HG02571 (cell line): ENCODE measurements at regions not wholly inside any gene's neighbourhood (a gene's known extent, or its start where the extent isn't known, plus 50 kb on each side); places are given as distances from the start of the nearest gene placed in this dataset.

Experiments
- ATAC-seq: cut with Tn5 transposase; IDR thresholded peaks from one replicate; pipeline ENCODE4 v1.9.1; 2021; ENCODE audit warnings: mild to moderate bottlenecking, moderate library complexity; ENCODE audit not compliant: unreplicated experiment

DNA sequence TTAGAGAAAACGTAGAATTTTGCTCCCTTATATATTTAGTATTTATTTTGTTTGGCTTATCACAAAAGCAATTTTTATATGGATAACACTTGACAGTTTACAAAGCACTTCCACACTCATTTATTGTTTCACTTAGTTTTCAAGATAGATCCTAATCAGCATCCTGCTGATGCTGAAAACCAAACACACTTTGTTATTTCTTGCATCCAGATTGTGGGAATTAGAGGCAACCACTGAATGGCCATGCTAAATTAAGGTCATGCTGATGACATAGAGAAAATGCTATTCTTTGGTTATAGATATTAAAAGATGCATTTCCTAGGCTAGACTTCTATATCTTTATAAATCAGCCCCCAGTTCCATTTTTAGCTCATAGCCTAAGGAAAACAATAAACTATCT is 474.1 kb upstream of the KCNMB2 start:
- ATAC-seq, result no peak

DNA sequence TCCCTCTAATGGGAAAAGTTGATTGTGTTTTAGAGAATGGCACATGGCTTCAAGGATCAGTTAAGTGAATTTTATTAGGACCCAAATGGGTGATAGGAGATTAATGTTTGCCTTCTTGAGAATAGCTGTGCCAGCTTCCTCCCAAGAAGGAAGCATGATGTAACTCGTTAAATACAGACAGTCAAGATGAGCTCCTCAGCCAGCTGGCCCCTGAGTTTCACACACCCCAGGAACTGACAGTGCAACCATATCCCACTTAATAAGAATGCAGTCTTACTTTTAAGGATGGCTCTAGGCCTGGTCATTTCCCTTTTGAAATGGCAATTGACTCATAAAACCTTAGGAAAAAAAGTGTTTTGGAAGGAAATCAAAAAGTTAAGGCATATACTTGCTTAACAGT is 472.8 kb upstream of the KCNMB2 start:
- no peak for ATAC-seq

DNA sequence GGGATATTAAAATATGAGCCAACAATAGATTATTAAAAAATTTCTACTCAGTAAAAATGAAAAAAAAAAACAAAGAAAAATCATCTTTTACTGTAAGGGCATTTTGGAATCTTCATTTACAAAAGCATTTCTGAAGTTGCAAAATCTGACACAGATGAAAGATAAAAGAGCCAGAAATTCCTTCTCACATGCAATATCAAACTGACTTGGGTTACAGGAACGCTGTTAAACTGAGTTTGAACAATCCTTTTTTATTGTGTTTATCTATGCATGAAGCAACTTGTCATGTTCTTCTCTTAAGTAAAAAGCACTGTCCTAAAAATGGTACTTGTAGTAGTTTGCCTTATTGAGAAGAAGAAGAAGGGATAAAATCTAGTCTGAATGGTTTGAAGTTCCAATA is 468.5 kb upstream of the KCNMB2 start:
- ATAC-seq, result no peak

DNA sequence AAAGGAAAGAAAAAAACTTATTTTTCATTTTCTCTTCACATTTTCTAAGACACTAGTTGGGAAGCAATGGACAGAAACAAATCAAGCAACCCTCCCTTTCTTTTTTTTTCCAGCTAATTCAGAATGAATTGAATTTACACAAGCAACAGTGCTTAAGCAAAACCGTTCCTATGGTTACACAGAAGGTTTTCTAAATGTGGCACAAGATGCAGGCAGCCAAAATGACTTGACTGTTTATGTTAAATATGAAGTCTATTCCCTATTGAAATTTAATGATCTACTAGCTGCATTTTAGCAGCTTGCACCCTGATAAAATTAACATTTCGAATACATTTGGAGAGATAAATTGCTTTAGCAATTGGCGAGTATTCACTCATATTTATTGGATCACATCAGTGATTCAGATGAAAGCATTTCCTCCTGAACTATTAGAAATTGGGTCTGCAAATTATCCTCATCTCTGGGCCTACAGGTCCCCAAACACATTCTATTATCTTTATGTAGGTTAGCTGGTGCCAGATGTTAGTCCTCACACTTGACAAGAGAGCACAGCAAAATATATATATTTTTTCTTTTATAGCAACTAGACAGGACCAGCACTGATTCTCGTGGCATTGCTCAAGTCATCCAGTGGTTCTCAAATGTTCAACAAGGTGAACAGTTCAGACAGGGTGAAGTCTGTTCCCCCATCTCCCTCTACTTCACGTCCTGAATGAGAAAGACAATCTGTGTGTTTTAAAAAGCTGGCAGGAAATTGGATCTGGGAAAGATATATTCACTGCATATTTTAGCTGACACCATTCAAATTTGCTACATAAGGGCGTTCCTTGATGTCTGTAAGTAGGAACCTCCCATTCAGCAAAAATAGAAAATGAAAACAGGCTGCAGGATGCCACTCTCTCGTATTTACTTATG is 463.6 kb upstream of the KCNMB2 start:
- ATAC-seq, result no peak

DNA sequence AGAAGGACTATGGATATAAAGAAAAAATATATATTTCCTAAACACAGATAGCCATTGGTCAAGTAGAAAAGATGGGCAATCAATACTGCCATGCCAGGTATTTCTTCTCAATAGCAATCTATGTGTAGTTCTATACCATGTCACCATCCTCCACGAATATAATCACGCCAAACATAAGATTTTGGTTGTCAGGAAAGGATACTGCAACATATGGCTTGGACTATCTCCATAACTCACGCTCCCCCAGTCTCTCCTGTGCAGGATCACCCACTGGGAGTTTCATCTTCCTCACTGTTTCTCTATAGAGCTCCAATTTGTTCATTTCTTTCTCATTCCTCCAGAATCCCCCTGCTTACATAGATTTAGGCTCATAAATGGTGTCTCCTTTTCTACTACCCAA is 462.9 kb upstream of the KCNMB2 start:
- ATAC-seq, result no peak

DNA sequence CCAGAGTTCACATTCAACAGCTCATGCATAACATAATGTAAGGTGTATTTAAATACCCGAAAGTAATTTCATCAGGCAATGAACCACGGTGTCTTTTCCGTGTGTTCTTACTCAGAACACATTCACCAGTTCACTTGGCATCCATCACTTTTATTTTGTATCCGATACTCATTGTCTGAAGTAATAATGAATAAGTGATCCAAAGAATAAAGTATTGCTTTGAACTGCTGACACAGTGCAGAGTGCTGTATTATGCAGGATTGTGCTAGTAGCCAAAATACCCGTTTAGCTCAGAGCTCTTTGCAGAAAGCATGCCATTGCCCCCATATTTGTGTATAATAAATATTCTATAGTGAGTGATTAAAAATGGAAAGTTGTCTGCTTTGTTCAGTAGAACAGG is 460.9 kb upstream of the KCNMB2 start:
- ATAC-seq, result no peak

DNA sequence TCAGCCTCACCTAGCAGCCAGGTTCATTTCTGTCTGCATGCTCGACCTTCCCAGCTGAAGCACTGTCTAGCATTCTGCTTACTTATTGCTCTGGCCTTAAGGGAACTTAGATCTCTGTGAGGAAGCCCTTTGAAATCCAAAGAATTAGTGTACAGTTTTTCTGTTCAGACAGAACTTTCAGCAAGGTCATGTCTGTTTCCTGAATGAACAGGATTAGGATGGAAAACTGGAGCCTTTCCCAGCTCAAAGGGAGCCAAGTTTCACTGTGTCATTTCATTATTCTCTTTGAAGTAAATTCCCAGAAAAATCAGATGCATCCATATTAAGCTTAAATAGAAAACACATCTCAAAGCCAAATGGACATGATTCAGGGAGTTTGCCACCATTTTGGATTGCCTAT is 457.3 kb upstream of the KCNMB2 start:
- ATAC-seq, result no peak

DNA sequence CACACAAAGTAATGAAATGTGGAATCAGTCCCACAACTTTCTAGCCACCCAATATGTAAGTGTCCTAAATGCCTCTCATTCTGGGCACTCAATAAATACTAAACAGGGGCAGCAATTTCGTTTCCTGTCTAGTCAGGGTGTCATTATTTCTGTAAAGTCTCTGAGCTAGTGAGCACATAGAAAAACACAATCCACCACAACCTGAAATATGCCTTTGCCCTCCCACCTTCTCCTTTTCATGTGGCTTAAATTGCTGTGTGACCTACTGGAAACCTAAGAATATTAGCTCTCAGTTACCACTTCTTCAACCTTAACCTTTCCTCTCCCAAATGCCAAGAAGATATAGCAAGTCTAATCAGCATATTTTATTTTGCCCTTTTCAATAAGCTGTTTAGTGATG is 456.3 kb upstream of the KCNMB2 start:
- no peak for ATAC-seq

DNA sequence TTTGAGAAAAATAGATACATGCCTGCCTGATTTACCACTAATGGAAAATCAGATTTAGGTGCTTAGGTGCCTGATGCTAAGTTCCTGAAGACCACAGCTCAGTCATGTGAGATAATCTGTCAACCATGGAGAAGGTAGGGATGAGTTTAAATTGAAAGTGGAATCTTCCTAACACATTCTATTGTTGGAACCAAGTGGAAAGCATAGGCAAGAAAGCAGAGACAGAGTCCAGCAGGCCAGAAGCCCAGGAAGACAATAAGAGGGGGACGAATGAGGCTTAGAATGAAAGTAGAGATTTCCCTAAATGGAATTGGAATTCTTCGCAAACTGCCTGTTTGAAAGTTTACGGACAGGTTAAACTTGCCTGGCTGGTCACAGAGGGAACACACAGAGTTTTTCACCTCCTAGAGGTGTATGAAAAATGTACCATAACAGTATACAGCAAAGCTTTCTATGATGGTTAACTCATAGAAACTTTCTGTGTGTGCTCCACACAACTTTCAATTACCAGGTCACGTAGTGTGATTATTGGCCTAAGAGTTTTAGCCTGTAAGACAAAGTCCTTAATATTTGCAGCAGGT is 453.8 kb upstream of the KCNMB2 start:
- ATAC-seq, result no peak

DNA sequence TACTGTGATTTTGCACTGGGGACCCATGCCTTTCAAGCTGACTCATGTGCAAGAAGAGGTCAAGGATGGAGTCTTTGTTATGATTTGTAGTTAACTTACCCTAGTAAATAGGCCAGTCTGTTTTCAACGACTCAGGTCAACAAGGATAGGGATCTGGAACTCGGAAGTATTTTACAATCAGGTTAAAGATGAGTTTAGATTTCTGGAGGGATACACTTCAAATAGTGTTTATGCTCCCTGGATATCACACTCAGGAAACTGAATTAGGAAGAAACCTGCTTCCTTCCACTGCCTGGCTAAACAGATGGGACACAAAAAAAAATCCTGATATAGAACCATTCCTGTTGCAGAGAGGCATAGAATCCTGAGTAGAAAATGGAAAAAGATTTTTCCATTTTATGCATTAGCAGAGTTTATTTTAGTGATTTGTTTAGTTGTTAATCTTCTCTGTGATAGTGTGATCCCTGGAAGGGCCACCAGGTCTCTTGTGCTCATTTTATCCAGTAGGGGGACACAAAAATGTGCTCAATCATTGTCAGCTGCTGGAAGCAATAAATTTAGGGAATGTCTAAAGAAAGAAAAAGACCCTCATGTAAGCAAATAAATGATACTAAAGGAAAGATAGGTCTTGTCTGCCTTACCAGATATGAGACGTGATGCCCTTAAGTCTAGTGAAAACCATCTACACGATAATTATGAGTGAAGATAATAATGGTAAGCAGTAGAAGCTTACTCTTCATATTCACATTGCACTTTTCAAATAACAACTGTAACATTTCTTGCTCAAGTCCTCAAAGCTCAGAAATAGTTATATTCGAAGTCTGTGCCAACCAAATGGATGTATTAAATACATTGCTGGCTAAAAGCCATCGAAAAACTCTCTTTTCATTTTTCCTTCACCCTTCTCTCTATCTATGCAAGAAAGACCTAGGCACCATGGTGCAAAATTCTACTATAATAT is 452.1 kb upstream of the KCNMB2 start:
- ATAC-seq, result no peak

DNA sequence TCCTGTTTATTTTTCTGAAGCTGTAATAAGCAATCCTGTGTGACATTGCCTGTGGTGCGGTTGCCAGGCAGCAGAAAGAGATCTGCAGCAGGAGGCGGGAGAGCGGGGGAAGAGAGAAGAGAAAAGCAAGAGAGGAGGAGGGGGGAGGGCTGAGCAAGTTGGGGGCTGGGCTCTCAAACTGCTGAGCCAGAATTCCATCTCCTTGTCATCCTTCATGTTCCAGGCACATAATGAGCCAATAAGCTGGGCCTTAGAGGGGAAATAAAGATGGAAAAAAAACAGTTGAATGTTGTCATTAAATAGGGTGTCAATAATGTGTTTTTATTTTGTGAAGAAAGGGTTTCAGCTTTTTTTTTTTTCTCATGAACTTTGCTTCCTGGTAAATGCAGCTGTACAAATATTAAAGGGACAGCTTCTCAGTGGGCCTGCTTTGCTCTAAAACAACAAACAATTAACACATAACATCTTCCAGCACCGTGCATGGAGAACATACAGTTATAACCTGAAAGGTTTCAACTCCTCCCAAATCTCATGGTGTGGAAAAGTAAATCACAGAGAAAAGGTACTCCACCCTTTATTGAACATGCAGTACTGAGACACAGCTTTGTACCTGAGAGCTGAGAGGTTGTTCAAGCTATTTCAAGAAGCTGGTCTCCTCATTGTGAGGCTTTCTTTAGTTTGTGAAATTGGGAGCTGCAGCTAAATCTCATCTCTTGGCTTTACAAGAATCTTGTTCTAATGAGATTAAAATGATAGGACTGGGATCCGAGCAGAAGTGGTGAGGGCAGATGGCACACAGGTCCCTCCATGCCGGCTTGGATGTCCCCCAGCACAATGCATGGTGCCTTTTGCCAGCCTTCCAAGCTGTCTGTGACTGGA is 451.1 kb upstream of the KCNMB2 start:
- ATAC-seq, result no peak

DNA sequence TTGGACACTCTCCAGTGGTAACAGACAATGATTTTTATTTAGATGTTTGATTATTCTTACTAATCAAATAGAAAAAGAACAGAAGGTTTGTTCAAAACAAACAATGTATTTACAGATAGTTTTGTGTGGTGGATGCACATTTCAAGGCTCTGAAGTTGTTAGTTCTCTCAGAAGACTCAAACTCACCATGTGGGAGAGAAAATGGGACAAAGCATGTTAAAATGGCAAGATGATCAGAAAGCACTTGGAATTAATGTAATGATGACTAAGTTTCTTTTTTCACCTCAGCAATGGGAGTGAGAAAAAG is 450.5 kb upstream of the KCNMB2 start:
- no peak for ATAC-seq

DNA sequence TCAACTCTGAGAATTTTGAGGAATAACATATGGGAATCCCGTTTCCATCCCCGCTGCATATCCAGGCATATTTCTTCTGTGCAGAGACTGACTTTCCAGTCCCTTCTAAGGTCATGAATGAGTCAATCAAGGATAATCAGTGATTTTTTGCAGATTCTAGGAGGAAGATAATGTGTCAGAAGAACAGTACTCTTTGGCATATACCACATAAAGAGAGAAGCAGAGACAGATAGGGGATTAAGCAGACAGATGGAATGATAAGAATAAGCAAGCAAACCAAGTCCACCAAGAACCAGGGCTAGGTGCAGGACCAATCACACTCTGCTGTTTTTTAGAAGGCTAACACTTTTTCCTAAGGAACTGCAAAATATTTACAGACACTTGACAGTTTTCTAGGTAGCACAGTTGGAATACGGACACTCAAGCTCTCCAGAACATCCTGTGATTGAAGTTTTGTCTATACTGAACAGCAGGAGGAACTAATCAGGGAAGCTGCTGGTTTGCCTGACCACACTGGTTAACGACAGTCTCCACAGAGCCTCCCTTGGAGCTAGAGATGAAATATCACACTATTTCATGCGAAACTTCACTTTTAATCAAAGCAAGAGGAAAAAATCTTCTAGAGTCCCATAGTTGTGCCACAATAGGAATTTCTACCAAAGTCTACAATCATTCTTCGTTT is 450.0 kb upstream of the KCNMB2 start:
- no peak for ATAC-seq

DNA sequence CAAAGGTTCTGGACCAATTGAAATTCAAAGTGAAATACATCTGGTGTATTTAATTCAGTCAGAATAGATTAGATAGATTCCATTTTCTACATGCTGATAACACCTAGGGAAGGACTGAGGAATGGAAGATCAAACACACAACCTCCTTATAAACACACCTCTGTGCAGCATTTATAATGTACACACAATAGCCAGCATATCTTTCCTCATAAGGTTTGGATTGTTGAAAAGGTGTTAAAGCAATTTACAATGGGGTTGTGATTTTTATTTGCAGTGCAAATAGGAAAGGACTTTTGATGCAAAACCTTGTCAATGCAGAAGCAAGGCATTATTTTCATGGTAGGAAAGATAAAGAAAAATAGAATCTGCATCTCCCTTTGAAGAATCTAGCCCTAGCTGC is 448.9 kb upstream of the KCNMB2 start:
- ATAC-seq, result no peak

DNA sequence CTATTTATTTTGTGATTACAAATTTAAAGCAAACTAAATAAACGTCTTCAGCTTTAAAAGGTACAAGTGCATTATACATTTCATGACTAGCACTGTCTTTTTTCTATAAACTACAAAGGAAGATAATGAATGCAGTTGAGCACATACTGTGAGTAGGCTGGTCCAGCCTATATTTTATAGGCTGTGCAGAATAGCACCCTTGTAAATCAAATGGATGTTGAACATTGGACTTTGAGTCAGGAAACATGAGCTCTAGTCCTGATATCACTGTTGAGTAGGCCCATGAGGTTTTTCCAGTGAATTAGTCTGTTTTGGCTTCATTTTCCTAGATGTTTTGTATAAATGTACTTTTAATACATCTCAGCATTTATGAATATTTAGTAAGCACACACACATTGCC is 447.3 kb upstream of the KCNMB2 start:
- ATAC-seq, result no peak

DNA sequence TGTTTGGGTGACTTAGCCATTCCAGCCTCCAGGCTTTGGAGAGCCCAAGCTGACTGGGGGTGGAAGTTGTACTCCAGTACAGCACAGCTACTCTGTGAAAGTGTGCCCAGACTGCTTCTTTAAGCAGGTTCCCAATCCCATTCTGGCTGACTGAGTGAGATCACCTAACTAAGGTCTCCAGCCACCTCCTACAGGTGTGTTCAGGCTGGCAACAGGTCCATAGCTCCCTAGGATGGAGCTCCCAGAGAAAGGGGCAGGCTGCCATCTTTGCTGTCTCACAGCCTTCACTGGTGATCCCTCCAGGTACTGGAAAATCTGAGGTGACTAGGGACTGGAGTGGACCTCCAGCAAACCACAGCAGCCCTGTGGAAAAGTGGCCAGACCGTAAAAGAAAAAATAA is 445.3 kb upstream of the KCNMB2 start:
- ATAC-seq, result no peak

DNA sequence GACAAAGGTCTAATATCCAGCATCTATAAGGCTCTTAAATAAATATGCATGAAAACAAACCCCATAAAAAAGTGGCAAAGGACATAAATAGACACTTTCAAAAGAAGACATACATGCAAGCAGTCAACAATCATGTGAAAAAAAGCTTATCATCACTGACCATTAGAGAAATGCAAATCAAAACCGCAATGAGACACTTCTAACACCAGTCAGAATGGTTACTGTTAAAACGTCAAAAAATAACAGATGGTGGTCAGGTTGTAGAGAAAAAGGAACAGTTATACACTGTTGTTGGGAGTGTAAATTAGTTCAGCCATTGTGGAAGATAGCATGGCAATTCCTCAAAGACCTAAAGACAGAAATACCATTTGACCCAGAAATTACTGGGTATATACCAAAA is 440.7 kb upstream of the KCNMB2 start:
- ATAC-seq, result no peak

DNA sequence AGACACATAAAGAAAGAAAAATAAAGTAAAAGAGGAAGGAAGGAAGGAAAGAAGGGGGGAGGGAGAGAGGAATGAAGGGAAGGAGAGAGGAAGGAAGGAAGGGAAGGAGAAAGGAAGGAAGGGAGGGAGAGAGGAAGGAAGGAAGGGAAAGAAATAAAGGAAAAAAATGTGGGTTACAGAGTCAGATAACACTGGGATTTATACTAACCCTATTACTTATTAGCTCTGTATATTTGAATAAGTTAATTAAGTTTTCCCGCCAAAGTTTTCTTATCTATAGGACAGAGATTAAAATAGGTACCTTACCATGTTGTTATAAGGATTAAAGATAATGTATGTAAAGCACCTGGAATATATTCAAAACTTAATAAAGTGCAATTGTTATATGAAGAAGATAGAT is 439.3 kb upstream of the KCNMB2 start:
- ATAC-seq, result no peak

DNA sequence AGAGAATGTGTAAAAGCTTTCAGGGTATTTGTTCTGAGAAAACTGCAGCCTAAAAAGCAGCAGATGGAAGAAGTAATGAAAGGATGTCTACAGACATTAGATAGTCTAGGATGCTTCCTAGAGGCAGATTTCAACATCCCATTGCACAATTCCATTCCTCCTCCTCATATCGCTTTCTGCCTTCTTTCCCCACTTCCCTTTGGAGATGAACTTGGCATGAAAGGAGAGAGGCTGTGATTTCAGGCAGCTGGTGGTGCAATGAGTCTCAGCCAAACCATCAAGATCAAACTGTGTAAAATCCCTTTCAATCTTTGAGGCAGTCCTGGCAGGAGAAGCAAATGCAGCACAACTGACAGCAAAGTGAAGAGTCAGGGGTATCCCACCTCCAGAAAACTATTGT is 438.7 kb upstream of the KCNMB2 start:
- no peak for ATAC-seq

DNA sequence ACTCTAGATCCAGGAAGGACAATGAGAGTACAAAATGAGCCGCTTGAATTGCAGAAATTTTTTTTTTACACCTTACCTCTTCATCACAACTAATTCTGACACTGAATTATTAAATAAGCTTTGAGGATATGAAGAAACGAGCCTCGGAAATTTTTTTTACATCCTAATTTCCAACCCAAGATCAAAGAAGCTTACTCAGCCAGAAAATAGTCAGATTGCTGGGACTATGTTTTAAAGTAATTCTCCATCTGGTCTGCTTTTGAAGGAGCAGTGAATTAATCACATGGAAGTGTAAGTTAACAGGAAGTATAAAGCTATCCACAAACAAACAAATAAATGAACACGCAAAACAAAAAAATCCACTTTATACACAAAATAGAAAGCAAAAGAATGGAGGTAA is 437.0 kb upstream of the KCNMB2 start:
- no peak for ATAC-seq
